ENCODE measurements at regions not wholly inside any gene's neighbourhood (a gene's known extent, or its start where the extent isn't known, plus 50 kb on each side); places are given as distances from the start of the nearest gene placed in this dataset.

DNA sequence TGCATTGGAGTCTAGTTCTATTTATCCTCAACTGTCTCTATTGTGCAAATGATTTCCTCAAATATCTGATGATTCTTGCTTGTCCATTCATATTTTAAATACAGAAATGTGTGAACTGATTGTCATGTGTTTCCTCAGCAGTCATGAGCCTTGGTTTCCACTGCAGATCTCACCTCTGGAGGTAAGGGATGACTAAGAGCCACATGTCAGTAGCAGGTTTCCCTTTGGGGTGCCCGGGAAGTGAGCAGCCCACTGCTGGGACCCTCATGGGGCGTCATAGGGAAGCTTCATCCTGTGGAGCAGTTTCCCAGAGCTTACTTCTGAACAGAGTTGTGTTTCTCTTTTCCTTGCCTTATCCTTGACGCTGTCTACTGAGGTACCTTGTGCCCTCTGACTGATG lies 149.2 kb upstream of the TOPAZ1 start:
- no peaks in the 10 kb centered on the region for H3K79me2 ChIP-seq (ENCODE audit: control insufficient read depth, insufficient read depth, low read length)
- no peak overlapping the region for H3K27ac ChIP-seq (ENCODE audit: control insufficient read depth, insufficient read depth, low read length)
- TF ChIP-seq, protein P1, sequence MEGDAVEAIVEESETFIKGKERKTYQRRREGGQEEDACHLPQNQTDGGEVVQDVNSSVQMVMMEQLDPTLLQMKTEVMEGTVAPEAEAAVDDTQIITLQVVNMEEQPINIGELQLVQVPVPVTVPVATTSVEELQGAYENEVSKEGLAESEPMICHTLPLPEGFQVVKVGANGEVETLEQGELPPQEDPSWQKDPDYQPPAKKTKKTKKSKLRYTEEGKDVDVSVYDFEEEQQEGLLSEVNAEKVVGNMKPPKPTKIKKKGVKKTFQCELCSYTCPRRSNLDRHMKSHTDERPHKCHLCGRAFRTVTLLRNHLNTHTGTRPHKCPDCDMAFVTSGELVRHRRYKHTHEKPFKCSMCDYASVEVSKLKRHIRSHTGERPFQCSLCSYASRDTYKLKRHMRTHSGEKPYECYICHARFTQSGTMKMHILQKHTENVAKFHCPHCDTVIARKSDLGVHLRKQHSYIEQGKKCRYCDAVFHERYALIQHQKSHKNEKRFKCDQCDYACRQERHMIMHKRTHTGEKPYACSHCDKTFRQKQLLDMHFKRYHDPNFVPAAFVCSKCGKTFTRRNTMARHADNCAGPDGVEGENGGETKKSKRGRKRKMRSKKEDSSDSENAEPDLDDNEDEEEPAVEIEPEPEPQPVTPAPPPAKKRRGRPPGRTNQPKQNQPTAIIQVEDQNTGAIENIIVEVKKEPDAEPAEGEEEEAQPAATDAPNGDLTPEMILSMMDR (optimal IDR thresholded peaks at IDR 0.05 in 1 of 3, IDR thresholded peaks at IDR 0.05 in 1 of 3, conservative IDR thresholded peaks at IDR 0.05 in 1 of 3; ENCODE audit: extremely low read depth in 1 of 3, insufficient read depth in 2 of 3, low read length in 3 of 3), result no peak
- TF ChIP-seq EZH2 (IDR thresholded peaks at IDR 0.05; ENCODE audit: low read length), result no peak
- H3K4me2 ChIP-seq (ENCODE audit: control insufficient read depth, extremely low read depth, insufficient read depth, low read depth, low read length), result no peak overlapping the region
- no peaks in the 10 kb centered on the region for H4K20me1 ChIP-seq (ENCODE audit: control insufficient read depth, extremely low read depth, insufficient read depth, low read length)
- DNase-seq (ENCODE audit: low read depth, low spot score) (no peak), FAIRE-seq (no peak)
- H3K9ac ChIP-seq (ENCODE audit: control insufficient read depth, extremely low read depth, insufficient read depth, low read length), result no peak overlapping the region
- dilution Hi-C loops (cut with MboI; ENCODE audit: extremely low pct_ligation_motif_present, low sequenced_read_pairs), result no loop called here
- no peaks in the 10 kb centered on the region for H3K9me3 ChIP-seq (ENCODE audit: control insufficient read depth, low read depth, low read length)
- no peaks in the 10 kb centered on the region for H3K27me3 ChIP-seq (ENCODE audit: control insufficient read depth, extremely low read depth, insufficient read depth, low read length)
- no peaks in the 10 kb centered on the region for H3K9me1 ChIP-seq (ENCODE audit: control insufficient read depth, extremely low read depth, insufficient read depth, low read length)
- no peaks in the 10 kb centered on the region for H3K36me3 ChIP-seq (ENCODE audit: control insufficient read depth in 2 of 2, extremely low read depth in 1 of 2, insufficient read depth in 2 of 2, low read length in 2 of 2)
- no peak overlapping the region for H2AFZ ChIP-seq (ENCODE audit: control insufficient read depth, low read length)
- peaks cover 8% of the 10 kb centered on the region for H3K4me1 ChIP-seq (ENCODE audit: control insufficient read depth, extremely low read depth, insufficient read depth, low read length)
- no peak overlapping the region for H3K4me3 ChIP-seq (ENCODE audit: control insufficient read depth in 2 of 3, extremely low read depth in 1 of 3, insufficient read depth in 2 of 3, low read depth in 1 of 3, low read length in 3 of 3)

DNA sequence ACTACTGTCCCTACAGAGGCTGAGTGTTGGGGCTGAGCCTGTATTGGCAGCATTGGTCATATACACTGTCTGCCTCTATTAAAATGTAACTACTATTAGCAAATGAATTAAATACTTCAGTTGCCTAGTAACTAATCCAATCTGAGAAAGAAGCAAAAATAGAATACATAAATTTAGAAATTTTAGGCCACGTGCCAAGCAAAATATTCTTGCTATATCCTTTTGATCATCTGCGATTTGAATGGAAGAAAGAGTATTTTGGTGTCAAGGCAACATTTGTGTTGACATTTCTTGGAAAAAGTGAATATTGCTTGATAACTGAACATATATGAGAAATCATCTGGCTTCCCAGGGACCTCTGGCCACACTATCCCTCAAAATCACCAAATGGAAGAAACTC lies 148.2 kb upstream of the TOPAZ1 start:
- no peak for FAIRE-seq
- no peak for TF ChIP-seq EZH2 (IDR thresholded peaks at IDR 0.05; ENCODE audit: low read length)
- TF ChIP-seq, protein P1 (optimal IDR thresholded peaks at IDR 0.05 in 1 of 3, IDR thresholded peaks at IDR 0.05 in 1 of 3, conservative IDR thresholded peaks at IDR 0.05 in 1 of 3; ENCODE audit: extremely low read depth in 1 of 3, insufficient read depth in 2 of 3, low read length in 3 of 3), result no peak
- no peaks in the 10 kb centered on the region for H3K27me3 ChIP-seq (ENCODE audit: control insufficient read depth, extremely low read depth, insufficient read depth, low read length)

More for the DNA sequence above, 148.2 kb upstream of the TOPAZ1 start:
- H3K27ac ChIP-seq (ENCODE audit: control insufficient read depth, insufficient read depth, low read length), result no peak overlapping the region
- no peaks in the 10 kb centered on the region for H3K9me1 ChIP-seq (ENCODE audit: control insufficient read depth, extremely low read depth, insufficient read depth, low read length)
- H3K4me3 ChIP-seq (ENCODE audit: control insufficient read depth in 2 of 3, extremely low read depth in 1 of 3, insufficient read depth in 2 of 3, low read depth in 1 of 3, low read length in 3 of 3), result no peak overlapping the region
- H3K4me1 ChIP-seq (ENCODE audit: control insufficient read depth, extremely low read depth, insufficient read depth, low read length), result peaks cover 8% of the 10 kb centered on the region
- H2AFZ ChIP-seq (ENCODE audit: control insufficient read depth, low read length), result no peak overlapping the region
- dilution Hi-C loops (cut with MboI; ENCODE audit: extremely low pct_ligation_motif_present, low sequenced_read_pairs), result no loop called here
- no peaks in the 10 kb centered on the region for H3K79me2 ChIP-seq (ENCODE audit: control insufficient read depth, insufficient read depth, low read length)
- H4K20me1 ChIP-seq (ENCODE audit: control insufficient read depth, extremely low read depth, insufficient read depth, low read length), result no peaks in the 10 kb centered on the region
- no peak overlapping the region for H3K9ac ChIP-seq (ENCODE audit: control insufficient read depth, extremely low read depth, insufficient read depth, low read length)
- H3K36me3 ChIP-seq (ENCODE audit: control insufficient read depth in 2 of 2, extremely low read depth in 1 of 2, insufficient read depth in 2 of 2, low read length in 2 of 2), result no peaks in the 10 kb centered on the region
- no peaks in the 10 kb centered on the region for H3K9me3 ChIP-seq (ENCODE audit: control insufficient read depth, low read depth, low read length)
- no peak overlapping the region for H3K4me2 ChIP-seq (ENCODE audit: control insufficient read depth, extremely low read depth, insufficient read depth, low read depth, low read length)
- DNase-seq (ENCODE audit: low read depth, low spot score), result no peak

Measured in keratinocyte (primary cell).